ENCODE measurements at regions not wholly inside any gene's neighbourhood (a gene's known extent, or its start where the extent isn't known, plus 50 kb on each side); places are given as distances from the start of the nearest gene placed in this dataset.

- Mint-ChIP-seq H3K9me3 (no peaks in the 10 kb centered on the region), H3K4me3 (no peak overlapping the region), H3K36me3 (ENCODE audit: low read depth) (no peaks in the 10 kb centered on the region), H3K27ac (no peak overlapping the region), H3K4me1 (ENCODE audit: low read depth) (no peaks in the 10 kb centered on the region), H3K27me3 (no peaks in the 10 kb centered on the region)
- DNase-seq: no peak
These were observed 328.2 kb upstream of the MEX3C start for GRCh38 chr18:51525453-51526225.

- Mint-ChIP-seq H3K4me1 (ENCODE audit: low read depth) (no peaks in the 10 kb centered on the region), H3K27ac (no peak overlapping the region), H3K4me3 (no peak overlapping the region), H3K27me3 (no peaks in the 10 kb centered on the region), H3K9me3 (no peaks in the 10 kb centered on the region), H3K36me3 (ENCODE audit: low read depth) (no peaks in the 10 kb centered on the region)
- DNase-seq: no peak
These were observed 330.3 kb upstream of the MEX3C start for GRCh38 chr18:51527826-51528225.

GRCh38 chr18:51531501-51531900 lies 334.0 kb upstream of the MEX3C start:
- Mint-ChIP-seq H3K27ac (no peak overlapping the region), H3K4me3 (no peak overlapping the region), H3K4me1 (ENCODE audit: low read depth) (no peaks in the 10 kb centered on the region), H3K9me3 (no peaks in the 10 kb centered on the region), H3K36me3 (ENCODE audit: low read depth) (no peaks in the 10 kb centered on the region), H3K27me3 (peaks cover 3% of the 10 kb centered on the region)
- no peak for DNase-seq

GRCh38 chr18:51537487-51537886 lies 340.0 kb upstream of the MEX3C start:
- DNase-seq: no peak
- peaks cover 2% of the 10 kb centered on the region for H3K4me1 Mint-ChIP-seq (ENCODE audit: low read depth)
- no peak overlapping the region for H3K27ac Mint-ChIP-seq
- H3K9me3 Mint-ChIP-seq: no peaks in the 10 kb centered on the region
- peaks cover 8% of the 10 kb centered on the region for H3K27me3 Mint-ChIP-seq
- no peak overlapping the region for H3K4me3 Mint-ChIP-seq
- H3K36me3 Mint-ChIP-seq (ENCODE audit: low read depth): no peaks in the 10 kb centered on the region

- Mint-ChIP-seq H3K4me1 (ENCODE audit: low read depth) (peaks cover 2% of the 10 kb centered on the region), H3K4me3 (no peak overlapping the region), H3K27ac (no peak overlapping the region), H3K9me3 (no peaks in the 10 kb centered on the region), H3K27me3 (peaks cover 5% of the 10 kb centered on the region), H3K36me3 (ENCODE audit: low read depth) (no peaks in the 10 kb centered on the region)
- no peak for DNase-seq
These were observed 343.1 kb upstream of the MEX3C start for GRCh38 chr18:51540562-51540961.

GRCh38 chr18:51541230-51541629 lies 343.7 kb upstream of the MEX3C start:
- Mint-ChIP-seq H3K4me3 (no peak overlapping the region), H3K27me3 (peaks cover 5% of the 10 kb centered on the region), H3K27ac (no peak overlapping the region), H3K4me1 (ENCODE audit: low read depth) (peaks cover 2% of the 10 kb centered on the region), H3K36me3 (ENCODE audit: low read depth) (no peaks in the 10 kb centered on the region), H3K9me3 (no peaks in the 10 kb centered on the region)
- no peak for DNase-seq

GRCh38 chr18:51543658-51544155 lies 346.2 kb upstream of the MEX3C start:
- H3K4me1 Mint-ChIP-seq (ENCODE audit: low read depth): no peaks in the 10 kb centered on the region

GRCh38 chr18:51545446-51545845 lies 348.0 kb upstream of the MEX3C start:
- Mint-ChIP-seq H3K4me1 (ENCODE audit: low read depth) (no peaks in the 10 kb centered on the region), H3K27me3 (no peaks in the 10 kb centered on the region), H3K36me3 (ENCODE audit: low read depth) (no peaks in the 10 kb centered on the region), H3K9me3 (no peaks in the 10 kb centered on the region), H3K27ac (no peak overlapping the region), H3K4me3 (no peak overlapping the region)
- DNase-seq: no peak

More at GRCh38 chr18:51543658-51544155, 346.2 kb upstream of the MEX3C start:
- H3K27ac Mint-ChIP-seq: no peak overlapping the region
- H3K36me3 Mint-ChIP-seq (ENCODE audit: low read depth): no peaks in the 10 kb centered on the region
- peaks cover 4% of the 10 kb centered on the region for H3K27me3 Mint-ChIP-seq
- no peaks in the 10 kb centered on the region for H3K9me3 Mint-ChIP-seq
- H3K4me3 Mint-ChIP-seq: no peak overlapping the region
- DNase-seq: no peak

GRCh38 chr18:51559198-51559901 lies 361.9 kb upstream of the MEX3C start:
- no peak overlapping the region for H3K27ac Mint-ChIP-seq
- H3K36me3 Mint-ChIP-seq (ENCODE audit: low read depth): no peaks in the 10 kb centered on the region
- no peak overlapping the region for H3K4me3 Mint-ChIP-seq
- H3K27me3 Mint-ChIP-seq: peaks cover 17% of the 10 kb centered on the region
- H3K4me1 Mint-ChIP-seq (ENCODE audit: low read depth): no peaks in the 10 kb centered on the region
- no peak for DNase-seq
- peaks cover 5% of the 10 kb centered on the region for H3K9me3 Mint-ChIP-seq

GRCh38 chr18:51559902-51560287 lies 362.4 kb upstream of the MEX3C start:
- Mint-ChIP-seq H3K36me3 (ENCODE audit: low read depth) (no peaks in the 10 kb centered on the region), H3K4me3 (no peak overlapping the region), H3K27ac (no peak overlapping the region), H3K9me3 (peaks cover 5% of the 10 kb centered on the region), H3K27me3 (peaks cover 19% of the 10 kb centered on the region), H3K4me1 (ENCODE audit: low read depth) (no peaks in the 10 kb centered on the region)
- DNase-seq: no peak

GRCh38 chr18:51561821-51562220 lies 364.3 kb upstream of the MEX3C start:
- Mint-ChIP-seq H3K4me1 (ENCODE audit: low read depth) (no peaks in the 10 kb centered on the region), H3K27ac (no peak overlapping the region), H3K9me3 (no peaks in the 10 kb centered on the region), H3K27me3 (peaks cover 24% of the 10 kb centered on the region), H3K36me3 (ENCODE audit: low read depth) (no peaks in the 10 kb centered on the region), H3K4me3 (no peak overlapping the region)
- DNase-seq: no peak

- Mint-ChIP-seq H3K27me3 (peaks cover 24% of the 10 kb centered on the region), H3K36me3 (ENCODE audit: low read depth) (no peaks in the 10 kb centered on the region), H3K9me3 (no peaks in the 10 kb centered on the region), H3K4me1 (ENCODE audit: low read depth) (no peaks in the 10 kb centered on the region), H3K27ac (no peak overlapping the region), H3K4me3 (no peak overlapping the region)
- no peak for DNase-seq
These were observed 365.4 kb upstream of the MEX3C start for GRCh38 chr18:51562866-51563265.

- H3K27ac Mint-ChIP-seq: no peak overlapping the region
- H3K36me3 Mint-ChIP-seq (ENCODE audit: low read depth): no peaks in the 10 kb centered on the region
- peaks cover 24% of the 10 kb centered on the region for H3K27me3 Mint-ChIP-seq
- no peak for DNase-seq
- no peak overlapping the region for H3K4me3 Mint-ChIP-seq
- H3K9me3 Mint-ChIP-seq: no peaks in the 10 kb centered on the region
- H3K4me1 Mint-ChIP-seq (ENCODE audit: low read depth): no peaks in the 10 kb centered on the region
These were observed 365.9 kb upstream of the MEX3C start for GRCh38 chr18:51563396-51563795.

GRCh38 chr18:51568151-51568550 lies 370.7 kb upstream of the MEX3C start:
- no peaks in the 10 kb centered on the region for H3K4me1 Mint-ChIP-seq (ENCODE audit: low read depth)
- H3K4me3 Mint-ChIP-seq: no peak overlapping the region
- H3K9me3 Mint-ChIP-seq: no peaks in the 10 kb centered on the region
- H3K36me3 Mint-ChIP-seq (ENCODE audit: low read depth): no peaks in the 10 kb centered on the region
- no peak overlapping the region for H3K27ac Mint-ChIP-seq
- no peak for DNase-seq
- peaks cover 10% of the 10 kb centered on the region for H3K27me3 Mint-ChIP-seq

GRCh38 chr18:51569153-51569552 lies 371.7 kb upstream of the MEX3C start:
- H3K4me3 Mint-ChIP-seq: no peak overlapping the region
- no peak for DNase-seq
- H3K27ac Mint-ChIP-seq: no peak overlapping the region
- no peaks in the 10 kb centered on the region for H3K4me1 Mint-ChIP-seq (ENCODE audit: low read depth)
- no peaks in the 10 kb centered on the region for H3K36me3 Mint-ChIP-seq (ENCODE audit: low read depth)
- peaks cover 11% of the 10 kb centered on the region for H3K27me3 Mint-ChIP-seq
- H3K9me3 Mint-ChIP-seq: no peaks in the 10 kb centered on the region
